DND-41 (cell line): ENCODE measurements at regions not wholly inside any gene's neighbourhood (a gene's known extent, or its start where the extent isn't known, plus 50 kb on each side); places are given as distances from the start of the nearest gene placed in this dataset.

ENCODE experiments used
- ATAC-seq: fragments of 200-7000 bp; cut with Tn5 transposase; 3 replicates; pipeline ENCODE4 v1.9.1; 2021; ENCODE audit warnings: low read depth; ENCODE audit not compliant: insufficient read depth
- DNase-seq: peaks from one replicate; pipeline ENCODE4 v3.0.0-alpha.2; 2020
- H2AFZ ChIP-seq: 2 replicates; pipeline ENCODE4 v1.6.0; 2012; ENCODE audit warnings: low read depth, low read length
- H3K27ac ChIP-seq: 2 replicates; pipeline ENCODE4 v1.5.1; 2012; ENCODE audit warnings: low read length, inconsistent platforms
- H3K27me3 ChIP-seq: fragments of 200-600 bp; sonication (generic); 2 replicates; pipeline ENCODE4 v1.6.0; 2012; ENCODE audit warnings: low read length, mild to moderate bottlenecking, inconsistent platforms; ENCODE audit not compliant: insufficient read depth, poor library complexity
- H3K36me3 ChIP-seq: 2 replicates; pipeline ENCODE4 v1.5.1; 2012; ENCODE audit warnings: low read length, inconsistent platforms; ENCODE audit not compliant: insufficient read depth
- H3K4me1 ChIP-seq: 2 replicates; pipeline ENCODE4 v1.5.1; 2012; ENCODE audit warnings: mild to moderate bottlenecking, low read length; ENCODE audit not compliant: insufficient read depth
- H3K4me2 ChIP-seq: 2 replicates; pipeline ENCODE4 v1.6.0; 2012; ENCODE audit warnings: mild to moderate bottlenecking, moderate library complexity, low read length, inconsistent platforms; ENCODE audit not compliant: insufficient read depth
- H3K4me3 ChIP-seq, 2 experiments: fragments of 200-600 bp in 1 of 2; shearing (Covaris generic) in 1 of 2; 2 replicates each; pipeline ENCODE4 v1.5.1; 2012 to 2016; ENCODE audit warnings: inconsistent platforms in 2 of 2, low read length in 2 of 2, mild to moderate bottlenecking in 2 of 2, low read depth in 1 of 2, moderate library complexity in 1 of 2
- H3K79me2 ChIP-seq: 2 replicates; pipeline ENCODE4 v1.6.0; 2012; ENCODE audit warnings: low read length, inconsistent platforms; ENCODE audit not compliant: insufficient read depth
- H3K9ac ChIP-seq: 2 replicates; pipeline ENCODE4 v1.6.0; 2012; ENCODE audit warnings: low read depth, mild to moderate bottlenecking, inconsistent platforms, low read length, moderate library complexity
- H3K9me3 ChIP-seq: 2 replicates; pipeline ENCODE4 v1.5.1; 2012; ENCODE audit warnings: low read length, moderate library complexity, mild to moderate bottlenecking, inconsistent platforms; ENCODE audit not compliant: insufficient read depth, severe bottlenecking
- H4K20me1 ChIP-seq: 2 replicates; pipeline ENCODE4 v1.6.0; 2012; ENCODE audit warnings: low read length; ENCODE audit not compliant: insufficient read depth
- CTCF ChIP-seq: IDR thresholded peaks from 2 replicates; pipeline ENCODE4 v1.5.1; 2012; ENCODE audit warnings: borderline replicate concordance, low read length, moderate library complexity, mild to moderate bottlenecking; ENCODE audit not compliant: poor library complexity, severe bottlenecking; ENCODE audit errors: extremely low read depth
- EZH2 ChIP-seq: IDR thresholded peaks from 3 replicates; pipeline ENCODE4 v1.6.1; 2012; ENCODE audit warnings: borderline replicate concordance, low read depth, mild to moderate bottlenecking, moderate library complexity, low read length, inconsistent platforms; ENCODE audit not compliant: severe bottlenecking

- H3K4me2 ChIP-seq = peak overlapping the region; percentile 11; the same call in 1 of the 2 replicates
- TF ChIP-seq EZH2 (no peak), CTCF (no peak)
- peaks cover 37% of the 10 kb centered on the region for H3K4me1 ChIP-seq
- H3K79me2 ChIP-seq = no peaks in the 10 kb centered on the region
- no peaks in the 10 kb centered on the region for H3K27me3 ChIP-seq
- H4K20me1 ChIP-seq = no peaks in the 10 kb centered on the region
- H2AFZ ChIP-seq = 0 out of 2 replicates have a peak overlapping the region, but pooled peaks have one; percentile 10
- DNase-seq = no peak
- no peak overlapping the region; the same call in 1 of the 2 replicates for H3K9ac ChIP-seq
- H3K27ac ChIP-seq = peak overlapping the region; percentile 78
- H3K9me3 ChIP-seq = no peaks in the 10 kb centered on the region
- H3K36me3 ChIP-seq = no peaks in the 10 kb centered on the region
- ATAC-seq = peak; percentile 55
- H3K4me3 ChIP-seq = no peak overlapping the region
Observed at GRCh38 chr2:39995005-39995737, 216.1 kb upstream of the THUMPD2 start.

GRCh38 chr2:39994151-39994550 lies 215.1 kb upstream of the THUMPD2 start:
- H4K20me1 ChIP-seq = no peaks in the 10 kb centered on the region
- no peaks in the 10 kb centered on the region for H3K9me3 ChIP-seq
- no peak for DNase-seq
- no peak overlapping the region for H3K27ac ChIP-seq
- H3K4me3 ChIP-seq = no peak overlapping the region
- H3K79me2 ChIP-seq = no peaks in the 10 kb centered on the region
- no peak overlapping the region for H3K4me2 ChIP-seq
- H3K27me3 ChIP-seq = no peaks in the 10 kb centered on the region
- no peaks in the 10 kb centered on the region for H3K36me3 ChIP-seq
- peaks cover 36% of the 10 kb centered on the region for H3K4me1 ChIP-seq
- H3K9ac ChIP-seq = no peak overlapping the region
- ATAC-seq = no peak
- H2AFZ ChIP-seq = no peak overlapping the region
- TF ChIP-seq EZH2 = no peak
- TF ChIP-seq CTCF = no peak

- Histone ChIP-seq H3K27me3 (no peaks in the 10 kb centered on the region), H3K4me1 (peaks cover 22% of the 10 kb centered on the region), H3K9me3 (no peaks in the 10 kb centered on the region), H4K20me1 (no peaks in the 10 kb centered on the region), H3K4me2 (no peak overlapping the region), H3K79me2 (no peaks in the 10 kb centered on the region), H3K36me3 (no peaks in the 10 kb centered on the region), H3K4me3 (no peak overlapping the region), H3K27ac (no peak overlapping the region), H2AFZ (no peak overlapping the region), H3K9ac (no peak overlapping the region)
- TF ChIP-seq EZH2 (no peak), CTCF (no peak)
- no peak for ATAC-seq
- no peak for DNase-seq
Observed at GRCh38 chr2:39991298-39991697, 212.2 kb upstream of the THUMPD2 start.

GRCh38 chr2:39990335-39990900 lies 211.4 kb upstream of the THUMPD2 start:
- no peak overlapping the region for H2AFZ ChIP-seq
- no peak for TF ChIP-seq CTCF
- TF ChIP-seq EZH2 = no peak
- ATAC-seq = no peak

More at GRCh38 chr2:39990335-39990900, 211.4 kb upstream of the THUMPD2 start:
- H3K36me3 ChIP-seq = no peaks in the 10 kb centered on the region
- H3K27ac ChIP-seq = no peak overlapping the region
- peaks cover 13% of the 10 kb centered on the region for H3K4me1 ChIP-seq
- DNase-seq = no peak
- no peaks in the 10 kb centered on the region for H3K27me3 ChIP-seq
- no peak overlapping the region for H3K4me3 ChIP-seq
- no peak overlapping the region for H3K4me2 ChIP-seq
- no peak overlapping the region for H3K9ac ChIP-seq
- no peaks in the 10 kb centered on the region for H3K79me2 ChIP-seq
- H3K9me3 ChIP-seq = no peaks in the 10 kb centered on the region
- no peaks in the 10 kb centered on the region for H4K20me1 ChIP-seq
